Fibroblast of skin of back (primary cell): ENCODE measurements at regions not wholly inside any gene's neighbourhood (a gene's known extent, or its start where the extent isn't known, plus 50 kb on each side); places are given as distances from the start of the nearest gene placed in this dataset.
"Not testable (repeated sequence)": the region's sequence is repeated elsewhere in the genome, so short reads cannot be mapped to it uniquely, and the experiment has no call there.

Source experiments
- DNase-seq: peaks from one replicate; pipeline ENCODE4 v3.0.0-alpha.2; 2013

GRCh38 chrX:122220644-122221373, 963.3 kb upstream of the GRIA3 start:
- no peak for DNase-seq

GRCh38 chrX:122221810-122222209, 962.3 kb upstream of the GRIA3 start:
- DNase-seq: not testable (repeated sequence)

- DNase-seq: not testable (repeated sequence)
Measured at GRCh38 chrX:122224137-122224536, 959.9 kb upstream of the GRIA3 start.

GRCh38 chrX:122238801-122239200, 945.3 kb upstream of the GRIA3 start:
- peak; percentile 58 for DNase-seq

- no peak for DNase-seq
Measured at GRCh38 chrX:122241959-122242358, 942.1 kb upstream of the GRIA3 start.

- no peak for DNase-seq
Measured at GRCh38 chrX:122244080-122244479, 940.0 kb upstream of the GRIA3 start.

- DNase-seq: no peak
Measured at GRCh38 chrX:122245175-122245574, 938.9 kb upstream of the GRIA3 start.

- no peak for DNase-seq
Measured at GRCh38 chrX:122245943-122246342, 938.1 kb upstream of the GRIA3 start.

- DNase-seq: no peak
Measured at GRCh38 chrX:122246937-122247336, 937.1 kb upstream of the GRIA3 start.

GRCh38 chrX:122248681-122249080, 935.4 kb upstream of the GRIA3 start:
- DNase-seq: peak; percentile 7

GRCh38 chrX:122252454-122252853, 931.6 kb upstream of the GRIA3 start:
- DNase-seq: no peak

GRCh38 chrX:122268353-122268752, 915.7 kb upstream of the GRIA3 start:
- DNase-seq: no peak

- DNase-seq: peak; percentile 20
Measured at GRCh38 chrX:122269243-122269781, 914.8 kb upstream of the GRIA3 start.

- no peak for DNase-seq
Measured at GRCh38 chrX:122270809-122271494, 913.1 kb upstream of the GRIA3 start.

- no peak for DNase-seq
Measured at GRCh38 chrX:122272011-122272410, 912.1 kb upstream of the GRIA3 start.

- no peak for DNase-seq
Measured at GRCh38 chrX:122279746-122280145, 904.3 kb upstream of the GRIA3 start.

GRCh38 chrX:122299822-122300221, 884.3 kb upstream of the GRIA3 start:
- DNase-seq: not testable (repeated sequence)

- no peak for DNase-seq
Measured at GRCh38 chrX:122301491-122301890, 882.6 kb upstream of the GRIA3 start.

- DNase-seq: no peak
Measured at GRCh38 chrX:122303761-122304160, 880.3 kb upstream of the GRIA3 start.

GRCh38 chrX:122344816-122345215, 839.3 kb upstream of the GRIA3 start:
- DNase-seq: no peak

- DNase-seq: no peak
Measured at GRCh38 chrX:122363112-122363795, 820.8 kb upstream of the GRIA3 start.

- DNase-seq: not testable (repeated sequence)
Measured at GRCh38 chrX:122375533-122375932, 808.5 kb upstream of the GRIA3 start.

GRCh38 chrX:122389005-122389404, 795.1 kb upstream of the GRIA3 start:
- DNase-seq: no peak
